SK-N-SH treated with all-trans-retinoic acid at 6 μM for 48 hours (cell line): ENCODE measurements at regions not wholly inside any gene's neighbourhood (a gene's known extent, or its start where the extent isn't known, plus 50 kb on each side); places are given as distances from the start of the nearest gene placed in this dataset.

Source experiments
- ATAC-seq: fragments of 200-7000 bp; cut with Tn5 transposase; 3 replicates; pipeline ENCODE4 v1.9.1; 2020; ENCODE audit warnings: mild to moderate bottlenecking, moderate library complexity
- ARNTL ChIP-seq: fragments of 450-650 bp; formaldehyde crosslinking; IDR thresholded peaks from 2 replicates; pipeline ENCODE4 v1.5.0; 2020; ENCODE audit warnings: low read depth, mild to moderate bottlenecking, moderate library complexity, borderline replicate concordance
- BACH2 ChIP-seq: fragments of 250-450 bp; sonication (Bioruptor Pico); IDR thresholded peaks from 2 replicates; pipeline ENCODE4 v1.9.0; 2021; ENCODE audit warnings: mild to moderate bottlenecking, borderline replicate concordance
- CREB5 ChIP-seq: fragments of 250-450 bp; sonication (Bioruptor Pico); IDR thresholded peaks from 2 replicates; pipeline ENCODE4 v1.5.1; 2020; ENCODE audit warnings: low read depth, mild to moderate bottlenecking, moderate library complexity
- CSDC2 ChIP-seq: fragments of 250-450 bp; sonication (Bioruptor Pico); IDR thresholded peaks from 2 replicates; pipeline ENCODE4 v1.5.0; 2020; ENCODE audit warnings: mild to moderate bottlenecking, moderate library complexity
- CSRNP3 ChIP-seq: fragments of 250-450 bp; sonication (Bioruptor Pico); IDR thresholded peaks from 2 replicates; pipeline ENCODE4 v1.5.1; 2021; ENCODE audit warnings: mild to moderate bottlenecking, moderate library complexity
- ESRRG ChIP-seq: fragments of 250-450 bp; sonication (Bioruptor Pico); IDR thresholded peaks from 2 replicates; pipeline ENCODE4 v1.6.1; 2021; ENCODE audit warnings: mild to moderate bottlenecking
- GLIS3 ChIP-seq: fragments of 250-450 bp; sonication (Bioruptor Pico); IDR thresholded peaks from 2 replicates; pipeline ENCODE4 v1.5.0; 2020; ENCODE audit warnings: mild to moderate bottlenecking, moderate library complexity
- ISL1 ChIP-seq: fragments of 250-450 bp; sonication (Bioruptor Pico); IDR thresholded peaks from 2 replicates; pipeline ENCODE4 v2.1.2; 2022; ENCODE audit warnings: mild to moderate bottlenecking, moderate library complexity
- OSR1 ChIP-seq: fragments of 250-450 bp; sonication (Bioruptor Pico); IDR thresholded peaks from 2 replicates; pipeline ENCODE4 v1.8.0; 2022; ENCODE audit warnings: moderate library complexity, mild to moderate bottlenecking, inconsistent platforms
- PATZ1 ChIP-seq: fragments of 250-450 bp; sonication (Bioruptor Pico); IDR thresholded peaks from 2 replicates; pipeline ENCODE4 v1.8.0; 2020; ENCODE audit warnings: mild to moderate bottlenecking, moderate library complexity, borderline replicate concordance
- POU6F1 ChIP-seq: fragments of 250-450 bp; sonication (Bioruptor Pico); IDR thresholded peaks from 2 replicates; pipeline ENCODE4 v1.8.0; 2021; ENCODE audit warnings: low read depth, mild to moderate bottlenecking, moderate library complexity, borderline replicate concordance
- PPARA ChIP-seq: fragments of 250-450 bp; sonication (Bioruptor Pico); IDR thresholded peaks from 2 replicates; pipeline ENCODE4 v1.5.0; 2020; ENCODE audit warnings: mild to moderate bottlenecking, borderline replicate concordance
- SNAI2 ChIP-seq: fragments of 250-450 bp; sonication (Bioruptor Pico); IDR thresholded peaks from 2 replicates; pipeline ENCODE4 v1.5.0; 2020; ENCODE audit warnings: mild to moderate bottlenecking, moderate library complexity
- TCF4 ChIP-seq: fragments of 250-450 bp; sonication (Bioruptor Pico); IDR thresholded peaks from 2 replicates; pipeline ENCODE4 v1.8.0; 2021; ENCODE audit warnings: mild to moderate bottlenecking, moderate library complexity, borderline replicate concordance
- TOX ChIP-seq: fragments of 250-450 bp; sonication (Bioruptor Pico); IDR thresholded peaks from 2 replicates; pipeline ENCODE4 v1.8.0; 2021; ENCODE audit warnings: mild to moderate bottlenecking, moderate library complexity, borderline replicate concordance
- ZFP3 ChIP-seq: fragments of 250-450 bp; sonication (Bioruptor Pico); IDR thresholded peaks from 2 replicates; pipeline ENCODE4 v1.5.0; 2020; ENCODE audit warnings: mild to moderate bottlenecking, moderate library complexity
- ZNF565 ChIP-seq: fragments of 450-650 bp; formaldehyde crosslinking; conservative IDR thresholded peaks from 2 replicates; pipeline ENCODE4 v1.5.0; 2020; ENCODE audit warnings: low read depth, mild to moderate bottlenecking, moderate library complexity
- ZNF70 ChIP-seq: fragments of 450-650 bp; formaldehyde crosslinking; IDR thresholded peaks from 2 replicates; pipeline ENCODE4 v1.5.0; 2020; ENCODE audit warnings: mild to moderate bottlenecking, moderate library complexity
- ZNF8 ChIP-seq: fragments of 450-650 bp; formaldehyde crosslinking; IDR thresholded peaks from 2 replicates; pipeline ENCODE4 v1.5.0; 2020; ENCODE audit warnings: mild to moderate bottlenecking, moderate library complexity

- ATAC-seq = no peak
Measured at GRCh38 chr17:69967910-69968411, 107.1 kb upstream of the KCNJ16 start.

GRCh38 chr17:69969897-69970296, 105.1 kb upstream of the KCNJ16 start:
- ATAC-seq = no peak
- TF ChIP-seq ZFP3 (CRISPR knock-in tag) = no peak
- no peak for TF ChIP-seq ZNF8 (CRISPR knock-in tag)
- TF ChIP-seq ESRRG (CRISPR knock-in tag) = no peak
- no peak for TF ChIP-seq GLIS3
- TF ChIP-seq PATZ1 (CRISPR knock-in tag) = no peak

More at GRCh38 chr17:69967910-69968411, 107.1 kb upstream of the KCNJ16 start:
- TF ChIP-seq ZNF8 (CRISPR knock-in tag) (no peak), PPARA (no peak), ARNTL (CRISPR knock-in tag) (no peak), ZFP3 (CRISPR knock-in tag) (no peak), ZNF565 (CRISPR knock-in tag) (no peak)
- TF ChIP-seq, all 23 proteins: peak for 0

- TF ChIP-seq ZNF70 (no peak), GLIS3 (no peak), ZFP3 (CRISPR knock-in tag) (no peak), POU6F1 (CRISPR knock-in tag) (no peak)
- no peak for ATAC-seq
Measured at GRCh38 chr17:69972251-69972650, 102.8 kb upstream of the KCNJ16 start.

GRCh38 chr17:69975808-69976207, 99.2 kb upstream of the KCNJ16 start:
- TF ChIP-seq ZFP3 (CRISPR knock-in tag) (no peak), ESRRG (CRISPR knock-in tag) (no peak), CSDC2 (CRISPR knock-in tag) (no peak), BACH2 (no peak), ZNF565 (CRISPR knock-in tag) (no peak), CSRNP3 (CRISPR knock-in tag) (no peak), ISL1 (CRISPR knock-in tag) (no peak), OSR1 (CRISPR knock-in tag) (no peak), GLIS3 (no peak), SNAI2 (CRISPR knock-in tag) (no peak), PPARA (no peak), POU6F1 (CRISPR knock-in tag) (no peak), CREB5 (CRISPR knock-in tag) (no peak), TCF4 (CRISPR knock-in tag) (no peak)
- no peak for ATAC-seq

GRCh38 chr17:69978056-69978646, 96.9 kb upstream of the KCNJ16 start:
- TF ChIP-seq TOX (no peak), ISL1 (CRISPR knock-in tag) (no peak), ZFP3 (CRISPR knock-in tag) (no peak), PATZ1 (CRISPR knock-in tag) (no peak), GLIS3 (no peak), CREB5 (CRISPR knock-in tag) (no peak)
- no peak for ATAC-seq
